Breast epithelium (tissue), 3 donors: ENCODE measurements at regions not wholly inside any gene's neighbourhood (a gene's known extent, or its start where the extent isn't known, plus 50 kb on each side); places are given as distances from the start of the nearest gene placed in this dataset.

ENCODE experiments used
- POLR2A ChIP-seq: fragments of 450-650 bp; IDR thresholded peaks from one replicate; pipeline ENCODE4 v1.6.1; 2016; ENCODE audit warnings: antibody characterized with exemption, mild to moderate bottlenecking, moderate library complexity
- TF ChIP-seq, protein P1 (sequence below), 3 donors: fragments of 450-650 bp; IDR thresholded peaks; one replicate each; pipeline ENCODE4 v1.5.1; 2016 to 2017; ENCODE audit warnings: antibody characterized with exemption in 3 of 3, mild to moderate bottlenecking in 3 of 3, moderate library complexity in 3 of 3

DNA sequence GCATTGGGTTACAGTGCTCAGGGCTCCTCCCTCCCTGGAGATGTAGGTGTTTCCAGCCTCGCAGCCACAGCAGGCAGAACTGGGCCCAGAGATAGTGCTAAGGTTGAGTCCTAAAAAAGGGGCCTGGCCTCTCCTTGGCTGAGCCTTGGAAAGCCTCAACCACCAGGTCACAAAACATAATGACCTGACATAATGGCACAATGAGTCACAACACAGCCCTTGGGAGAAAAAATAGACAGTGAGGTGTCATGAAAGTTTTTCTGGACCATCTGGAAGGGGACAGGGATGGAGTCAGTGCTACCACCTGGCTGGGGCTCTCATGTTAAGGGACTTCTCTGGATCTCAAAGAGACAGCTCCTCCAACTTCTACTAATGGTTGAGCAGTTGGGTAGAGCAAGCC is 92.4 kb upstream of the LCLAT1 start:
- TF ChIP-seq, protein P1, sequence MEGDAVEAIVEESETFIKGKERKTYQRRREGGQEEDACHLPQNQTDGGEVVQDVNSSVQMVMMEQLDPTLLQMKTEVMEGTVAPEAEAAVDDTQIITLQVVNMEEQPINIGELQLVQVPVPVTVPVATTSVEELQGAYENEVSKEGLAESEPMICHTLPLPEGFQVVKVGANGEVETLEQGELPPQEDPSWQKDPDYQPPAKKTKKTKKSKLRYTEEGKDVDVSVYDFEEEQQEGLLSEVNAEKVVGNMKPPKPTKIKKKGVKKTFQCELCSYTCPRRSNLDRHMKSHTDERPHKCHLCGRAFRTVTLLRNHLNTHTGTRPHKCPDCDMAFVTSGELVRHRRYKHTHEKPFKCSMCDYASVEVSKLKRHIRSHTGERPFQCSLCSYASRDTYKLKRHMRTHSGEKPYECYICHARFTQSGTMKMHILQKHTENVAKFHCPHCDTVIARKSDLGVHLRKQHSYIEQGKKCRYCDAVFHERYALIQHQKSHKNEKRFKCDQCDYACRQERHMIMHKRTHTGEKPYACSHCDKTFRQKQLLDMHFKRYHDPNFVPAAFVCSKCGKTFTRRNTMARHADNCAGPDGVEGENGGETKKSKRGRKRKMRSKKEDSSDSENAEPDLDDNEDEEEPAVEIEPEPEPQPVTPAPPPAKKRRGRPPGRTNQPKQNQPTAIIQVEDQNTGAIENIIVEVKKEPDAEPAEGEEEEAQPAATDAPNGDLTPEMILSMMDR (IDR thresholded peaks at IDR 0.05): no peak
- no peak for TF ChIP-seq POLR2A
